Peyer's patch (tissue), 4 donors: ENCODE measurements at regions not wholly inside any gene's neighbourhood (a gene's known extent, or its start where the extent isn't known, plus 50 kb on each side); places are given as distances from the start of the nearest gene placed in this dataset.
A peak's percentile ranks its signal among the peaks of the same experiment; 100 is the strongest.

Experiments used
- DNase-seq, 3 donors: peaks; one replicate each; pipeline ENCODE4 v3.0.0-alpha.2; 2017 to 2019
- H3K27ac ChIP-seq, 4 donors: fragments of 200-600 bp; sonication (generic); one replicate each; pipeline ENCODE4 v1.5.1; 2016 to 2019
- H3K27me3 ChIP-seq, 2 donors: fragments of 200-600 bp; sonication (generic); one replicate each; pipeline ENCODE4 v1.5.1; 2019
- H3K36me3 ChIP-seq, 3 donors: fragments of 200-600 bp; sonication (generic); one replicate each; pipeline ENCODE4 v1.5.1; 2016 to 2019
- H3K4me1 ChIP-seq, 4 donors: fragments of 200-600 bp; sonication (generic); one replicate each; pipeline ENCODE4 v1.5.1; 2016 to 2019
- H3K4me3 ChIP-seq, 4 donors: fragments of 200-600 bp; sonication (generic); 1 replicate in 3 of 4; 2 replicates in 1 of 4; pipeline ENCODE4 v1.5.1; 2016 to 2019; ENCODE audit warnings: mild to moderate bottlenecking in 1 of 4
- H3K9me3 ChIP-seq, 4 donors: fragments of 200-600 bp; sonication (generic); one replicate each; pipeline ENCODE4 v1.5.1; 2016 to 2019; ENCODE audit warnings: mild to moderate bottlenecking in 1 of 4
- CTCF ChIP-seq, 6 experiments: fragments of 450-650 bp in 4 of 6; fragments of 200-600 bp in 2 of 6; sonication (generic) in 1 of 6; IDR thresholded peaks; one replicate each; pipeline ENCODE4 v1.5.1; 2017 to 2019; ENCODE audit warnings: antibody characterized with exemption in 6 of 6, mild to moderate bottlenecking in 3 of 6, moderate library complexity in 1 of 6
- POLR2A ChIP-seq, 2 donors: fragments of 450-650 bp; IDR thresholded peaks; one replicate each; pipeline ENCODE4 v1.5.1; 2017; ENCODE audit warnings: antibody characterized with exemption in 2 of 2, mild to moderate bottlenecking in 2 of 2, moderate library complexity in 2 of 2

- Histone ChIP-seq H3K27me3 (no peaks in the 10 kb centered on the region), H3K36me3 (no peaks in the 10 kb centered on the region), H3K4me3 (no peak overlapping the region), H3K27ac (no peak overlapping the region), H3K4me1 (no peaks in the 10 kb centered on the region), H3K9me3 (no peaks in the 10 kb centered on the region)
- TF ChIP-seq CTCF (IDR thresholded peaks at IDR 0.05) (no peak), POLR2A (IDR thresholded peaks at IDR 0.05) (no peak)
- no peak for DNase-seq
Observed at GRCh38 chr6:33929575-33930288, 125.9 kb upstream of the MLN start.

- Histone ChIP-seq H3K27me3 (no peaks in the 10 kb centered on the region), H3K9me3 (no peaks in the 10 kb centered on the region), H3K27ac (no peak overlapping the region), H3K4me1 (no peaks in the 10 kb centered on the region), H3K36me3 (no peaks in the 10 kb centered on the region), H3K4me3 (no peak overlapping the region)
- TF ChIP-seq POLR2A (IDR thresholded peaks at IDR 0.05): no peak
- no peak for TF ChIP-seq CTCF (IDR thresholded peaks at IDR 0.05)
- no peak for DNase-seq
Observed at GRCh38 chr6:33927616-33928015, 123.8 kb upstream of the MLN start.

DNA sequence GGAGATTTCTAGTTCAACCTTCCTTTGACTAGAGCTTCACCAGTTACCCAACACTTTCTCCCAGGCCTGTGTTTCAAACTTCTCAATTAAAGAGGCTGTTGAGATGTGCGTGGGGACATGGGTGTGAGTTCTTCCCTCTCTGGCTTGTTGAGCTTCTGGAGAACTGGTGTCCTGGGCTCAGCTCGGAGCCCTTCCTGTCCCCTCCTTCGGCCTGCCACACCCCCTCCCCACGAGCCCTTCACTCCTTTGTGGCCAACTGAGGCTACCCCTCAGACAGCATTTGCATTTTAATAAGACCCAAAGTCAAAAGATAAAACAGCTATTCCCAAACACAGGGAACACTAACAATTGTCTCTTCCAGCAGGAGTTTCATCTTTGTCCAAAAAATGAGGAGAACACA, 123.3 kb upstream of the MLN start:
- no peak for TF ChIP-seq CTCF (IDR thresholded peaks at IDR 0.05)
- TF ChIP-seq POLR2A (IDR thresholded peaks at IDR 0.05): no peak
- Histone ChIP-seq H3K27me3 (no peaks in the 10 kb centered on the region), H3K27ac (no peak overlapping the region), H3K4me3 (no peak overlapping the region), H3K36me3 (no peaks in the 10 kb centered on the region), H3K9me3 (no peaks in the 10 kb centered on the region), H3K4me1 (no peaks in the 10 kb centered on the region)
- DNase-seq: no peak

- no peak overlapping the region for H3K4me3 ChIP-seq
- H3K27ac ChIP-seq: no peak overlapping the region
- H3K27me3 ChIP-seq: no peaks in the 10 kb centered on the region
- TF ChIP-seq POLR2A (IDR thresholded peaks at IDR 0.05): no peak
- no peak for TF ChIP-seq CTCF (IDR thresholded peaks at IDR 0.05)
- no peaks in the 10 kb centered on the region for H3K9me3 ChIP-seq
- no peak for DNase-seq
- no peaks in the 10 kb centered on the region for H3K4me1 ChIP-seq
- no peaks in the 10 kb centered on the region for H3K36me3 ChIP-seq
Observed at GRCh38 chr6:33926451-33926850, 122.6 kb upstream of the MLN start.

GRCh38 chr6:33925936-33926335, 122.1 kb upstream of the MLN start:
- no peak overlapping the region for H3K4me3 ChIP-seq
- peak in 1 of 3 donors; percentile 39 for DNase-seq
- TF ChIP-seq POLR2A (IDR thresholded peaks at IDR 0.05) (no peak), CTCF (IDR thresholded peaks at IDR 0.05) (no peak)
- no peaks in the 10 kb centered on the region for H3K36me3 ChIP-seq
- H3K9me3 ChIP-seq: no peaks in the 10 kb centered on the region
- no peak overlapping the region for H3K27ac ChIP-seq
- no peaks in the 10 kb centered on the region for H3K4me1 ChIP-seq
- H3K27me3 ChIP-seq: no peaks in the 10 kb centered on the region

DNA sequence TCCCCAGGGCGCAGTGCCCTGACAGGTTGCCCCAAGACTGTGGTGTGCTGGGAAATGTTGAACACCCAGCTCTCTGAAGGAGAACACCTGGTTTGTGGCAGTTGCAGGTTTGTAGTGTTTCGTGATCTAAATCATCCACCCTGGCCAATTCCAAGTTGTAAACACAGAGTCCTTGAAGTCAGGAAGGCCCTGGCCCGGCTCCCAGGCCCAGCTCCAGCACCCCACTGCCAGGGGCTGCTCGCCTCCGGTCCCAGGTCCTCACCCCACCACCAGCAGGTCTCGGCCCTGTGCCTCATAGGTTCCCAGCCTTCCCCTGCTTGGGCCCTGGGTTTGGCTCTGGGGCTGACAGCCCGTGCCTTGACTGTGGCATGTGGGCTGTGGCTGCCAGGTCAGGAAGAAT, 121.4 kb upstream of the MLN start:
- no peak for TF ChIP-seq CTCF (IDR thresholded peaks at IDR 0.05)
- TF ChIP-seq POLR2A (IDR thresholded peaks at IDR 0.05): no peak
- no peaks in the 10 kb centered on the region for H3K4me1 ChIP-seq
- H3K9me3 ChIP-seq: no peaks in the 10 kb centered on the region
- no peaks in the 10 kb centered on the region for H3K36me3 ChIP-seq
- no peaks in the 10 kb centered on the region for H3K27me3 ChIP-seq
- no peak for DNase-seq
- H3K4me3 ChIP-seq: no peak overlapping the region
- no peak overlapping the region for H3K27ac ChIP-seq
